ENCODE measurements at regions not wholly inside any gene's neighbourhood (a gene's known extent, or its start where the extent isn't known, plus 50 kb on each side); places are given as distances from the start of the nearest gene placed in this dataset.

GRCh38 chr17:33753452-33753851 is 460.4 kb upstream of the ASIC2 start:
- H3K9me3 ChIP-seq (ENCODE audit: low read length): no peaks in the 10 kb centered on the region
- H3F3A ChIP-seq (ENCODE audit: insufficient read depth, low read length): no peaks in the 10 kb centered on the region
- no peak overlapping the region for H3K4me3 ChIP-seq (ENCODE audit: low read depth, low read length, poor library complexity, severe bottlenecking)
- TF ChIP-seq CTCF (IDR thresholded peaks at IDR 0.05; ENCODE audit: low read length) (no peak), EZH2 (IDR thresholded peaks at IDR 0.05; ENCODE audit: borderline replicate concordance, low read length) (no peak)
- no peaks in the 10 kb centered on the region for H3K4me1 ChIP-seq (ENCODE audit: insufficient read depth, low read length, severe bottlenecking)
- no peaks in the 10 kb centered on the region for H3K9me2 ChIP-seq (ENCODE audit: low read depth, low read length)
- H4K20me1 ChIP-seq (ENCODE audit: insufficient read depth, low read length): no peaks in the 10 kb centered on the region
- H3K27ac ChIP-seq (ENCODE audit: low read depth, low read length, poor library complexity, severe bottlenecking): no peak overlapping the region
- no peaks in the 10 kb centered on the region for H3K79me2 ChIP-seq (ENCODE audit: insufficient read depth, low read length)
- no peak overlapping the region for H2AFZ ChIP-seq (ENCODE audit: low read length)
- H3K36me3 ChIP-seq (ENCODE audit: insufficient read depth, low read length): no peaks in the 10 kb centered on the region
- no peak overlapping the region for H3K9ac ChIP-seq (ENCODE audit: low read length)
- no peaks in the 10 kb centered on the region for H3K27me3 ChIP-seq (ENCODE audit: insufficient read depth, low read length)
- 0 out of 2 replicates have a peak overlapping the region, but pooled peaks have one; percentile 9 for H3K4me2 ChIP-seq (ENCODE audit: low read length)

GRCh38 chr17:33756021-33756420 is 462.9 kb upstream of the ASIC2 start:
- TF ChIP-seq CTCF (IDR thresholded peaks at IDR 0.05; ENCODE audit: low read length): no peak
- no peak for TF ChIP-seq EZH2 (IDR thresholded peaks at IDR 0.05; ENCODE audit: borderline replicate concordance, low read length)
- Histone ChIP-seq H3K79me2 (ENCODE audit: insufficient read depth, low read length) (no peaks in the 10 kb centered on the region), H4K20me1 (ENCODE audit: insufficient read depth, low read length) (no peaks in the 10 kb centered on the region), H3K9ac (ENCODE audit: low read length) (no peak overlapping the region), H3K9me2 (ENCODE audit: low read depth, low read length) (no peaks in the 10 kb centered on the region), H3F3A (ENCODE audit: insufficient read depth, low read length) (no peaks in the 10 kb centered on the region), H3K4me1 (ENCODE audit: insufficient read depth, low read length, severe bottlenecking) (no peaks in the 10 kb centered on the region), H3K27me3 (ENCODE audit: insufficient read depth, low read length) (no peaks in the 10 kb centered on the region), H3K9me3 (ENCODE audit: low read length) (no peaks in the 10 kb centered on the region), H2AFZ (ENCODE audit: low read length) (no peak overlapping the region), H3K36me3 (ENCODE audit: insufficient read depth, low read length) (no peaks in the 10 kb centered on the region), H3K27ac (ENCODE audit: low read depth, low read length, poor library complexity, severe bottlenecking) (no peak overlapping the region), H3K4me3 (ENCODE audit: low read depth, low read length, poor library complexity, severe bottlenecking) (no peak overlapping the region), H3K4me2 (ENCODE audit: low read length) (no peak overlapping the region)

GRCh38 chr17:33765871-33766270 is 472.8 kb upstream of the ASIC2 start:
- no peak overlapping the region for H2AFZ ChIP-seq (ENCODE audit: low read length)

More at GRCh38 chr17:33765871-33766270, 472.8 kb upstream of the ASIC2 start:
- no peak overlapping the region for H3K27ac ChIP-seq (ENCODE audit: low read depth, low read length, poor library complexity, severe bottlenecking)
- no peak overlapping the region for H3K9ac ChIP-seq (ENCODE audit: low read length)
- no peaks in the 10 kb centered on the region for H3K79me2 ChIP-seq (ENCODE audit: insufficient read depth, low read length)
- H3K36me3 ChIP-seq (ENCODE audit: insufficient read depth, low read length): no peaks in the 10 kb centered on the region
- H3F3A ChIP-seq (ENCODE audit: insufficient read depth, low read length): no peaks in the 10 kb centered on the region
- H4K20me1 ChIP-seq (ENCODE audit: insufficient read depth, low read length): no peaks in the 10 kb centered on the region
- H3K9me3 ChIP-seq (ENCODE audit: low read length): no peaks in the 10 kb centered on the region
- H3K4me3 ChIP-seq (ENCODE audit: low read depth, low read length, poor library complexity, severe bottlenecking): no peak overlapping the region
- TF ChIP-seq CTCF (IDR thresholded peaks at IDR 0.05; ENCODE audit: low read length) (no peak), EZH2 (IDR thresholded peaks at IDR 0.05; ENCODE audit: borderline replicate concordance, low read length) (no peak)
- H3K9me2 ChIP-seq (ENCODE audit: low read depth, low read length): no peaks in the 10 kb centered on the region
- H3K4me1 ChIP-seq (ENCODE audit: insufficient read depth, low read length, severe bottlenecking): no peaks in the 10 kb centered on the region
- H3K4me2 ChIP-seq (ENCODE audit: low read length): no peak overlapping the region
- H3K27me3 ChIP-seq (ENCODE audit: insufficient read depth, low read length): no peaks in the 10 kb centered on the region
